NCI-H1930 (cell line): ENCODE measurements at regions not wholly inside any gene's neighbourhood (a gene's known extent, or its start where the extent isn't known, plus 50 kb on each side); places are given as distances from the start of the nearest gene placed in this dataset.

Experiments
- DNase-seq, 2 experiments: peaks; one replicate each; lab custom pipeline; 2025; lab: John Stamatoyannopoulos, UW

- DNase-seq, result no peak
Measured at GRCh38 chr4:96543346-96543745, 703.5 kb downstream of the PDHA2 start.

- DNase-seq, result no peak
Measured at GRCh38 chr4:96558466-96558865, 718.6 kb downstream of the PDHA2 start.

GRCh38 chr4:96566755-96567154 is 726.9 kb downstream of the PDHA2 start:
- DNase-seq, result no peak

GRCh38 chr4:96585304-96585703 is 745.4 kb downstream of the PDHA2 start:
- no peak for DNase-seq

- peak in 1 of 2 experiments; percentile 4 for DNase-seq
Measured at GRCh38 chr4:96593422-96593821, 753.5 kb downstream of the PDHA2 start.

- no peak for DNase-seq
Measured at GRCh38 chr4:96598465-96598864, 758.6 kb downstream of the PDHA2 start.

- no peak for DNase-seq
Measured at GRCh38 chr4:96599752-96600151, 759.9 kb downstream of the PDHA2 start.

GRCh38 chr4:96602661-96603060 is 762.8 kb downstream of the PDHA2 start:
- DNase-seq, result no peak

GRCh38 chr4:96603641-96604040 is 763.7 kb downstream of the PDHA2 start:
- DNase-seq, result no peak

- DNase-seq, result no peak
Measured at GRCh38 chr4:96606451-96606850, 766.6 kb downstream of the PDHA2 start.

GRCh38 chr4:96626023-96626422 is 786.1 kb downstream of the PDHA2 start:
- no peak for DNase-seq

- no peak for DNase-seq
Measured at GRCh38 chr4:96630839-96631238, 790.9 kb downstream of the PDHA2 start.

GRCh38 chr4:96637971-96638412 is 798.1 kb downstream of the PDHA2 start:
- no peak for DNase-seq

GRCh38 chr4:96639932-96640331 is 800.0 kb downstream of the PDHA2 start:
- no peak for DNase-seq

GRCh38 chr4:96642490-96642889 is 802.6 kb downstream of the PDHA2 start:
- no peak for DNase-seq

GRCh38 chr4:96646146-96646545 is 806.3 kb downstream of the PDHA2 start:
- no peak for DNase-seq

- no peak for DNase-seq
Measured at GRCh38 chr4:96649536-96649935, 809.6 kb downstream of the PDHA2 start.

GRCh38 chr4:96652158-96652557 is 812.3 kb downstream of the PDHA2 start:
- DNase-seq, result no peak

GRCh38 chr4:96652821-96653220 is 812.9 kb downstream of the PDHA2 start:
- DNase-seq, result no peak

- DNase-seq, result no peak
Measured at GRCh38 chr4:96654045-96654444, 814.2 kb downstream of the PDHA2 start.

GRCh38 chr4:96670381-96670780 is 830.5 kb downstream of the PDHA2 start:
- no peak for DNase-seq

- DNase-seq, result no peak
Measured at GRCh38 chr4:96675416-96675815, 835.5 kb downstream of the PDHA2 start.

GRCh38 chr4:96675896-96676295 is 836.0 kb downstream of the PDHA2 start:
- no peak for DNase-seq

- no peak for DNase-seq
Measured at GRCh38 chr4:96676754-96677435, 837.0 kb downstream of the PDHA2 start.
